Keratinocyte (primary cell): ENCODE measurements at regions not wholly inside any gene's neighbourhood (a gene's known extent, or its start where the extent isn't known, plus 50 kb on each side); places are given as distances from the start of the nearest gene placed in this dataset.

Source experiments
- DNase-seq: peaks from one replicate; pipeline ENCODE4 v3.0.0-alpha.2; 2011; ENCODE audit warnings: low read depth, missing footprints, low spot score
- FAIRE-seq: peaks from 2 replicates; lab custom pipeline; 2011; peaks lifted over from hg19 to GRCh38; lab: Jason Lieb, UNC
- H2AFZ ChIP-seq: 2 replicates; pipeline ENCODE4 v1.6.0; 2012; ENCODE audit warnings: low read length, control low read depth, inconsistent platforms; ENCODE audit not compliant: control insufficient read depth
- H3K27ac ChIP-seq: 2 replicates; pipeline ENCODE4 v1.5.1; 2011; ENCODE audit warnings: low read length; ENCODE audit not compliant: control insufficient read depth, insufficient read depth
- H3K27me3 ChIP-seq: 3 replicates; pipeline ENCODE4 v1.6.0; 2011; ENCODE audit warnings: low read length; ENCODE audit not compliant: control insufficient read depth, insufficient read depth; ENCODE audit errors: extremely low read depth
- H3K36me3 ChIP-seq, 2 experiments: 2 replicates in 1 of 2; 3 replicates in 1 of 2; pipeline ENCODE4 v1.5.1; 2011; ENCODE audit warnings: low read length in 2 of 2, mild to moderate bottlenecking in 1 of 2; ENCODE audit not compliant: control insufficient read depth in 2 of 2, insufficient read depth in 2 of 2; ENCODE audit errors: extremely low read depth in 1 of 2
- H3K4me1 ChIP-seq: 3 replicates; pipeline ENCODE4 v1.5.1; 2011; ENCODE audit warnings: low read length; ENCODE audit not compliant: control insufficient read depth, insufficient read depth; ENCODE audit errors: extremely low read depth
- H3K4me2 ChIP-seq: 3 replicates; pipeline ENCODE4 v1.6.0; 2011; ENCODE audit warnings: low read depth, low read length; ENCODE audit not compliant: control insufficient read depth, insufficient read depth; ENCODE audit errors: extremely low read depth
- H3K4me3 ChIP-seq, 3 experiments: fragments of 200-600 bp in 1 of 3; sonication (generic) in 1 of 3; 2 replicates in 2 of 3; 3 replicates in 1 of 3; pipeline ENCODE4 v1.5.1; 2011 to 2016; ENCODE audit warnings: low read length in 3 of 3, mild to moderate bottlenecking in 3 of 3, control low read depth in 2 of 3, inconsistent platforms in 1 of 3, low read depth in 1 of 3, mixed read lengths in 1 of 3, mixed run types in 1 of 3, moderate library complexity in 1 of 3; ENCODE audit not compliant: control insufficient read depth in 2 of 3, insufficient read depth in 2 of 3; ENCODE audit errors: extremely low read depth in 1 of 3
- H3K79me2 ChIP-seq: 2 replicates; pipeline ENCODE4 v1.6.0; 2012; ENCODE audit warnings: low read length; ENCODE audit not compliant: control insufficient read depth, insufficient read depth
- H3K9ac ChIP-seq: 3 replicates; pipeline ENCODE4 v1.6.0; 2011; ENCODE audit warnings: low read length; ENCODE audit not compliant: control insufficient read depth, insufficient read depth; ENCODE audit errors: extremely low read depth
- H3K9me1 ChIP-seq: 3 replicates; pipeline ENCODE4 v1.6.0; 2011; ENCODE audit warnings: low read length; ENCODE audit not compliant: control insufficient read depth, insufficient read depth; ENCODE audit errors: extremely low read depth
- H3K9me3 ChIP-seq: 2 replicates; pipeline ENCODE4 v1.5.1; 2012; ENCODE audit warnings: low read depth, low read length; ENCODE audit not compliant: control insufficient read depth
- H4K20me1 ChIP-seq: 3 replicates; pipeline ENCODE4 v1.6.0; 2011; ENCODE audit warnings: low read length; ENCODE audit not compliant: control insufficient read depth, insufficient read depth; ENCODE audit errors: extremely low read depth
- EZH2 ChIP-seq: IDR thresholded peaks from one replicate; pipeline ENCODE4 v1.6.1; 2012; ENCODE audit warnings: inconsistent platforms, mild to moderate bottlenecking, low read length, moderate library complexity
- dilution Hi-C: fragments of 300-500 bp; cut with MboI; formaldehyde crosslinking; loops from one replicate; pipeline ENCODE4 v1.7.0; 2020; ENCODE audit warnings: low sequenced_read_pairs; ENCODE audit not compliant: extremely low pct_ligation_motif_present
- TF ChIP-seq, protein P1 (sequence below), 3 experiments: IDR thresholded peaks in 1 of 3; conservative IDR thresholded peaks in 1 of 3; optimal IDR thresholded peaks in 1 of 3; 2 replicates in 2 of 3; 3 replicates in 1 of 3; pipeline versions ENCODE3 to v1.5.1; 2011; ENCODE audit warnings: low read length in 3 of 3, mild to moderate bottlenecking in 3 of 3, moderate library complexity in 2 of 3, control low read depth in 1 of 3, inconsistent platforms in 1 of 3; ENCODE audit not compliant: insufficient read depth in 2 of 3; ENCODE audit errors: extremely low read depth in 1 of 3

DNA sequence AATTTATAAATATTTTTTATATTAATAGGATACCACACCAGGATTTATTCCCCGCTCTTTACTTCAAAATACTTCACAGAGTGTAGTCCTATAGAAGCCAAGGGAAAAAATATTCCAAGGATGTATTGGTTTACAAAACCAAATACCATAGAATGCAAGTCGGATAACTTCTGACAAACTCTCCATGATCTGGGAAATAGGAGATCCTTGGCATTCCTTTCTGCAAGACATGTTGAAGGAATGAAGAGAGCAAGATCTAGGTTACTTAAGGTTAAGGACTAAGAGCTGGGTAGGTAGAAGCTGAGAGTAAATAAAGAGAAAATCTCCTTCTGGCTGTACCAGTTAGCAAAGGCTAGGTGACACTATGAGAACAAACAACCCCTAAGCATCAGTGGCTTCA lies 141.2 kb downstream of the LRATD1 start:
- H3K9ac ChIP-seq, result no peak overlapping the region
- dilution Hi-C loops, result no loop called here
- peaks cover 11% of the 10 kb centered on the region for H3K4me1 ChIP-seq
- no peaks in the 10 kb centered on the region for H3K27me3 ChIP-seq
- no peak for FAIRE-seq
- no peaks in the 10 kb centered on the region for H3K9me3 ChIP-seq
- DNase-seq, result no peak
- H3K36me3 ChIP-seq, result no peaks in the 10 kb centered on the region
- H3K4me2 ChIP-seq, result no peak overlapping the region
- no peaks in the 10 kb centered on the region for H3K9me1 ChIP-seq
- H2AFZ ChIP-seq, result no peak overlapping the region
- H3K27ac ChIP-seq, result no peak overlapping the region
- H3K79me2 ChIP-seq, result no peaks in the 10 kb centered on the region
- H4K20me1 ChIP-seq, result no peaks in the 10 kb centered on the region
- TF ChIP-seq EZH2, result no peak
- TF ChIP-seq, protein P1, sequence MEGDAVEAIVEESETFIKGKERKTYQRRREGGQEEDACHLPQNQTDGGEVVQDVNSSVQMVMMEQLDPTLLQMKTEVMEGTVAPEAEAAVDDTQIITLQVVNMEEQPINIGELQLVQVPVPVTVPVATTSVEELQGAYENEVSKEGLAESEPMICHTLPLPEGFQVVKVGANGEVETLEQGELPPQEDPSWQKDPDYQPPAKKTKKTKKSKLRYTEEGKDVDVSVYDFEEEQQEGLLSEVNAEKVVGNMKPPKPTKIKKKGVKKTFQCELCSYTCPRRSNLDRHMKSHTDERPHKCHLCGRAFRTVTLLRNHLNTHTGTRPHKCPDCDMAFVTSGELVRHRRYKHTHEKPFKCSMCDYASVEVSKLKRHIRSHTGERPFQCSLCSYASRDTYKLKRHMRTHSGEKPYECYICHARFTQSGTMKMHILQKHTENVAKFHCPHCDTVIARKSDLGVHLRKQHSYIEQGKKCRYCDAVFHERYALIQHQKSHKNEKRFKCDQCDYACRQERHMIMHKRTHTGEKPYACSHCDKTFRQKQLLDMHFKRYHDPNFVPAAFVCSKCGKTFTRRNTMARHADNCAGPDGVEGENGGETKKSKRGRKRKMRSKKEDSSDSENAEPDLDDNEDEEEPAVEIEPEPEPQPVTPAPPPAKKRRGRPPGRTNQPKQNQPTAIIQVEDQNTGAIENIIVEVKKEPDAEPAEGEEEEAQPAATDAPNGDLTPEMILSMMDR (optimal IDR thresholded peaks at IDR 0.05 in 1 of 3, IDR thresholded peaks at IDR 0.05 in 1 of 3, conservative IDR thresholded peaks at IDR 0.05 in 1 of 3; ENCODE audit: extremely low read depth in 1 of 3, insufficient read depth in 2 of 3, low read length in 3 of 3), result no peak
- H3K4me3 ChIP-seq, result no peak overlapping the region

DNA sequence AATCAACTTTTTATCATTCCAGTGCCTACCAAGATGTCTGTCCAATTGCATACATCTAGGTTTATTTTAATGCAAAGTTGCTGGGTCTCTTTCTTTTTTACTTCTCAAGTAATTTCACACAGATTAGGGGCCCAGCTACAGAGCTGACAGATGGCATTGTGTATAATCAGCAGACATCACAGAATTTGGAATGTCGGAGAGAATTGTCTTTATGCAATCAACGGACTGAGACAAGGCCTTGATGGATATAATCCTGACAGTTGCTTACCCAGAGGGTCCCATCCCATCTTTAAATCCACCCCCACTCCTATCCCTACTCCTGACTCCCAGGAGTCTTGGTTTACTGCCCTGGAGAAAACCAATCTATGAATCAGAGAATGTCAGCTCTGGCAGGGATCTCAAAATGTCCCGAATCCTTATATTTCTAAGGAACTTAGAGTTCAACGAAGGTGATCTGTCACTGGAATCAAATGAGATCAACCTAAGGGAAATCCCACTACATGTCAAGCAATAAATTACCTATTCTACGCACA lies 142.0 kb downstream of the LRATD1 start:
- dilution Hi-C loops, result no loop called here

More for the DNA sequence above, 142.0 kb downstream of the LRATD1 start:
- Histone ChIP-seq H3K27me3 (no peaks in the 10 kb centered on the region), H3K4me3 (no peak overlapping the region), H3K27ac (no peak overlapping the region), H3K79me2 (no peaks in the 10 kb centered on the region), H3K9ac (no peak overlapping the region), H4K20me1 (no peaks in the 10 kb centered on the region), H3K36me3 (no peaks in the 10 kb centered on the region), H3K9me1 (no peaks in the 10 kb centered on the region), H3K4me1 (peaks cover 17% of the 10 kb centered on the region), H3K4me2 (no peak overlapping the region), H3K9me3 (no peaks in the 10 kb centered on the region), H2AFZ (no peak overlapping the region)
- DNase-seq (no peak), FAIRE-seq (no peak)
- no peak for TF ChIP-seq EZH2
- TF ChIP-seq, protein P1 (optimal IDR thresholded peaks at IDR 0.05 in 1 of 3, IDR thresholded peaks at IDR 0.05 in 1 of 3, conservative IDR thresholded peaks at IDR 0.05 in 1 of 3; ENCODE audit: extremely low read depth in 1 of 3, insufficient read depth in 2 of 3, low read length in 3 of 3), result no peak
